ENCODE measurements at regions not wholly inside any gene's neighbourhood (a gene's known extent, or its start where the extent isn't known, plus 50 kb on each side); places are given as distances from the start of the nearest gene placed in this dataset.
"Not testable (repeated sequence)": the region's sequence is repeated elsewhere in the genome, so short reads cannot be mapped to it uniquely, and the experiment has no call there.

- not testable (repeated sequence) for DNase-seq (ENCODE audit: low read depth)
Observed at GRCh38 chr10:42187501-42188195, 450.7 kb downstream of the ZNF33B start.

- not testable (repeated sequence) for DNase-seq (ENCODE audit: low read depth)
Observed at GRCh38 chr10:42177793-42178689, 460.3 kb downstream of the ZNF33B start.

GRCh38 chr10:42177077-42177792 lies 461.1 kb downstream of the ZNF33B start:
- DNase-seq (ENCODE audit: low read depth), result no peak

GRCh38 chr10:42150428-42151061 lies 487.8 kb downstream of the ZNF33B start:
- no peak for DNase-seq (ENCODE audit: low read depth)

- DNase-seq (ENCODE audit: low read depth), result no peak
Observed at GRCh38 chr10:42149722-42150427, 488.5 kb downstream of the ZNF33B start.

- DNase-seq (ENCODE audit: low read depth), result no peak
Observed at GRCh38 chr10:42149027-42149700, 489.2 kb downstream of the ZNF33B start.

- not testable (repeated sequence) for DNase-seq (ENCODE audit: low read depth)
Observed at GRCh38 chr10:42146165-42146564, 492.2 kb downstream of the ZNF33B start.

GRCh38 chr10:42138023-42138422 lies 500.3 kb downstream of the ZNF33B start:
- not testable (repeated sequence) for DNase-seq (ENCODE audit: low read depth)

GRCh38 chr10:42113158-42113450 lies 525.3 kb downstream of the ZNF33B start:
- no peak for DNase-seq (ENCODE audit: low read depth)

- DNase-seq (ENCODE audit: low read depth), result no peak
Observed at GRCh38 chr10:42112331-42113157, 525.8 kb downstream of the ZNF33B start.

GRCh38 chr10:42111661-42112330 lies 526.6 kb downstream of the ZNF33B start:
- DNase-seq (ENCODE audit: low read depth), result no peak

GRCh38 chr10:42111076-42111475 lies 527.3 kb downstream of the ZNF33B start:
- DNase-seq (ENCODE audit: low read depth), result no peak
